ENCODE measurements at regions not wholly inside any gene's neighbourhood (a gene's known extent, or its start where the extent isn't known, plus 50 kb on each side); places are given as distances from the start of the nearest gene placed in this dataset.

DNA sequence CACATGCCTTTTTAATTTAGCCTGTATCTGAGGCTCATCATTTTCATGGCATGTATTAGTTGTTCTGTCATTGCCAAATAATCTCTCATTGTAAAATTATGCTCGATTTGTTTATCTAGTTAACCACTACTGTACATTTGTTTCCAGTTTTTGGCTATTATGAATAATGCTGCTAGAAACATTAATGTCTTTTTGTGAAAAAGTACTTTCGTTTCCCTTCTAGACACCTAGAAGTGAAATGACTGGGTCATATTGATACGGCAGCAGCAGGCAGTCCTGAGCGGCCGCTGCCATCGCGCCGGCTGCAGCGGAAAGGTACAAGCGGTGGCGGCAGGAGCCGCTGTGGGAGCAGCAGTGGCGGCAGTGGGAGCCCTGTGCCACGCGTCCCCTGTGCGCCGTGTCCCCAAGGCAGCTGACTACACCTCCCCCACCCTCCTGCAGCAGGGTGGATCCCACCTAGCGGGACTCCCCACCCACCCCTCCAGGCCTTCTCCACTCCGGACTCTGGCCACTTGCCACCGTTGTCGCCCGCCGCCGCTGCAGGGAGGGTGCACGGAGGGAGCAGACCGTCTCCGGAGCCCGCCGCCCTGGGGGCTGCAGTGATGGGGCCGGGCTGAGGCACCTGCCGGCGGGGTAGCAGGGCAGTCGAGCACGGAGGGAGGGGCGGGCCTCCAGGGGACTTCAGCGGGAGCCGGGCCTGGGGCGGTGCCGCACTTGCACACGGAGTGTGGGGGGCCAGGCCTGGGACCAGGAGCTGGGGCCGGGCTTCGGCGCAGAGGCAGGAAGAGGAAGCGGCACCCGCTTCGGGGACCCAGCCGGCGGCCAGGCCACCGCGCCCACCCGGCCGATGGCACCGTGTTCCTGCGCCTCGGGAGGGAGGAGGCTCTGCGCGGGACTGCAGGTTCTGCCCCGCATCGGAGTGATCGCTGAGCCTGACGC lies 66.8 kb upstream of the RGS7 start:
- TF ChIP-seq, protein P1, sequence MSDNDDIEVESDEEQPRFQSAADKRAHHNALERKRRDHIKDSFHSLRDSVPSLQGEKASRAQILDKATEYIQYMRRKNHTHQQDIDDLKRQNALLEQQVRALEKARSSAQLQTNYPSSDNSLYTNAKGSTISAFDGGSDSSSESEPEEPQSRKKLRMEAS (IDR thresholded peaks at IDR 0.05; ENCODE audit: insufficient read depth, insufficient read length): no peak
- TF ChIP-seq EZH2 (IDR thresholded peaks at IDR 0.05; ENCODE audit: borderline replicate concordance, low read depth, low read length, severe bottlenecking): no peak
- no peak for TF ChIP-seq POLR2A (IDR thresholded peaks at IDR 0.05; ENCODE audit: low read depth, low read length)
